GM19328 (cell line): ENCODE measurements at regions not wholly inside any gene's neighbourhood (a gene's known extent, or its start where the extent isn't known, plus 50 kb on each side); places are given as distances from the start of the nearest gene placed in this dataset.
A peak's percentile ranks its signal among the peaks of the same experiment; 100 is the strongest.

ENCODE experiments used
- ATAC-seq: cut with Tn5 transposase; IDR thresholded peaks from one replicate; pipeline ENCODE4 v1.9.1; 2021; ENCODE audit warnings: mild to moderate bottlenecking, moderate library complexity; ENCODE audit not compliant: unreplicated experiment

- no peak for ATAC-seq
Observed at GRCh38 chr3:148254402-148254801, 443.3 kb upstream of the AGTR1 start.

- no peak for ATAC-seq
Observed at GRCh38 chr3:148255981-148256969, 441.4 kb upstream of the AGTR1 start.

- no peak for ATAC-seq
Observed at GRCh38 chr3:148262980-148263379, 434.7 kb upstream of the AGTR1 start.

- no peak for ATAC-seq
Observed at GRCh38 chr3:148265841-148266240, 431.9 kb upstream of the AGTR1 start.

GRCh38 chr3:148266341-148266740, 431.4 kb upstream of the AGTR1 start:
- no peak for ATAC-seq

GRCh38 chr3:148269816-148270215, 427.9 kb upstream of the AGTR1 start:
- ATAC-seq = no peak

GRCh38 chr3:148280623-148281242, 417.0 kb upstream of the AGTR1 start:
- ATAC-seq = no peak

- ATAC-seq = no peak
Observed at GRCh38 chr3:148289159-148289558, 408.5 kb upstream of the AGTR1 start.

GRCh38 chr3:148297013-148297412, 400.7 kb upstream of the AGTR1 start:
- no peak for ATAC-seq

- no peak for ATAC-seq
Observed at GRCh38 chr3:148307443-148307843, 390.3 kb upstream of the AGTR1 start.

- ATAC-seq = peak; percentile 88
Observed at GRCh38 chr3:148309390-148310035, 388.2 kb upstream of the AGTR1 start.

- no peak for ATAC-seq
Observed at GRCh38 chr3:148315756-148316155, 381.9 kb upstream of the AGTR1 start.

GRCh38 chr3:148318240-148318639, 379.5 kb upstream of the AGTR1 start:
- no peak for ATAC-seq

GRCh38 chr3:148319161-148319915, 378.4 kb upstream of the AGTR1 start:
- peak; percentile 93 for ATAC-seq

GRCh38 chr3:148319960-148320359, 377.7 kb upstream of the AGTR1 start:
- no peak for ATAC-seq

GRCh38 chr3:148329481-148330235, 368.0 kb upstream of the AGTR1 start:
- no peak for ATAC-seq

GRCh38 chr3:148330542-148330941, 367.2 kb upstream of the AGTR1 start:
- no peak for ATAC-seq

- ATAC-seq = no peak
Observed at GRCh38 chr3:148331081-148331846, 366.4 kb upstream of the AGTR1 start.

- ATAC-seq = no peak
Observed at GRCh38 chr3:148332509-148332908, 365.2 kb upstream of the AGTR1 start.
